C4-2B (cell line): ENCODE measurements at regions not wholly inside any gene's neighbourhood (a gene's known extent, or its start where the extent isn't known, plus 50 kb on each side); places are given as distances from the start of the nearest gene placed in this dataset.

ENCODE experiments used
- ZFX ChIP-seq: fragments of 450-650 bp; IDR thresholded peaks from 2 replicates; pipeline ENCODE4 v1.6.1; 2017
- TF ChIP-seq, protein P1 (sequence below): fragments of 450-650 bp; conservative IDR thresholded peaks from 2 replicates; pipeline ENCODE4 v1.5.1; 2017; ENCODE audit warnings: mild to moderate bottlenecking

- TF ChIP-seq, protein P1, sequence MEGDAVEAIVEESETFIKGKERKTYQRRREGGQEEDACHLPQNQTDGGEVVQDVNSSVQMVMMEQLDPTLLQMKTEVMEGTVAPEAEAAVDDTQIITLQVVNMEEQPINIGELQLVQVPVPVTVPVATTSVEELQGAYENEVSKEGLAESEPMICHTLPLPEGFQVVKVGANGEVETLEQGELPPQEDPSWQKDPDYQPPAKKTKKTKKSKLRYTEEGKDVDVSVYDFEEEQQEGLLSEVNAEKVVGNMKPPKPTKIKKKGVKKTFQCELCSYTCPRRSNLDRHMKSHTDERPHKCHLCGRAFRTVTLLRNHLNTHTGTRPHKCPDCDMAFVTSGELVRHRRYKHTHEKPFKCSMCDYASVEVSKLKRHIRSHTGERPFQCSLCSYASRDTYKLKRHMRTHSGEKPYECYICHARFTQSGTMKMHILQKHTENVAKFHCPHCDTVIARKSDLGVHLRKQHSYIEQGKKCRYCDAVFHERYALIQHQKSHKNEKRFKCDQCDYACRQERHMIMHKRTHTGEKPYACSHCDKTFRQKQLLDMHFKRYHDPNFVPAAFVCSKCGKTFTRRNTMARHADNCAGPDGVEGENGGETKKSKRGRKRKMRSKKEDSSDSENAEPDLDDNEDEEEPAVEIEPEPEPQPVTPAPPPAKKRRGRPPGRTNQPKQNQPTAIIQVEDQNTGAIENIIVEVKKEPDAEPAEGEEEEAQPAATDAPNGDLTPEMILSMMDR: no peak
- no peak for TF ChIP-seq ZFX
Observed at GRCh38 chr2:16044946-16045456, 104.7 kb downstream of the MYCN start.
